ENCODE measurements at regions not wholly inside any gene's neighbourhood (a gene's known extent, or its start where the extent isn't known, plus 50 kb on each side); places are given as distances from the start of the nearest gene placed in this dataset.
"Not testable (repeated sequence)": the region's sequence is repeated elsewhere in the genome, so short reads cannot be mapped to it uniquely, and the experiment has no call there.

DNA sequence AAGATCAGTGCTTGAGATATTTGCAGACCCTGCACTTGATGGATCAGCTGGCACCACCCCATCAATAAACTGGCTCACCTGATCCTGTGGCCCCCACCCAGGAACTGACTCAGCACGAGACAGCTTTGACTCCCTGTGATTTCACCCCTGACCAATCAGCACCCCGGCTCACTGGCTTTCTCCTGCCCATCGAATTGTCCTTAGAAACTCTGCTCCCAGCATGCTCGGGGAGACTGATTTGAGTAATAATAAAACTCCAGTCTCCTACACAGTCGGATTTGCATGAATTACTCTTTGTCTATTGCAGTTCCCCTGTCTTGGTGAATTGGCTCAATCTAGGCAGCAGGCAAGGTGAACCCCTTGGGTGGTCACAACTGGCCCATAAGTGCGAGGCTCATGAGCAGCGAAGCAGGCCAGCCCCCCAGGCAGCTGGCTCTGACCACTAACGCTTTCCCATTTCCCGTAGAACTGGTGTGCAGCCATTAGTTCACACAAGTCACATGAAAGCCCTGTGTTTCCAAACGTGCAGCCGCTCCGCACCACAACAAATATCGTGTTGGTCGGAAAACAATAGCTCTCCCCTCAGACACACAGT lies 79.6 kb downstream of the RSPH3 start:
- no peak for DNase-seq (ENCODE audit: low spot score)

- DNase-seq (ENCODE audit: low spot score), result no peak
Measured at GRCh38 chr6:158919865-158920264, 80.1 kb downstream of the RSPH3 start.

GRCh38 chr6:158916617-158917016 lies 83.4 kb downstream of the RSPH3 start:
- no peak for DNase-seq (ENCODE audit: low spot score)

GRCh38 chr6:158914923-158915322 lies 85.1 kb downstream of the RSPH3 start:
- DNase-seq (ENCODE audit: low spot score), result no peak

DNA sequence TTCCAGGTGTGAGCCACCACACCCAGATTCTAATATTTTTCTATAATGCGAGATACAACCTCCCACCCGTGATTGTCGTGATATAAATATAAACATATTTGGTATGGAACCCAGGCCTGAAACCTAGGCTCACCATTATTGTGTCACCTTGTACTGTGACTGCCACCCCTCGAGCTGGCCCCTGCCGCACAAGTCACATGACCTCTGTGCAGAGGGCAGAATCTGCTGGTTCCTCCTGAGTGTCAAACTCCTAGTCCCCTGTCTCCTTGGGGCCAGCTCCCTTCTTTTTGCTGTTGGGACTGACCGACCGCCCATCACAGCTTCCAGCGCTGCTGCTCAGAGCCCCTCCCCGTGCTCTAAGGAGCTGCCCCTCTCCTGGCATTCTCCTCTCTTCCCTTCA lies 86.4 kb downstream of the RSPH3 start:
- no peak for DNase-seq (ENCODE audit: low spot score)

DNA sequence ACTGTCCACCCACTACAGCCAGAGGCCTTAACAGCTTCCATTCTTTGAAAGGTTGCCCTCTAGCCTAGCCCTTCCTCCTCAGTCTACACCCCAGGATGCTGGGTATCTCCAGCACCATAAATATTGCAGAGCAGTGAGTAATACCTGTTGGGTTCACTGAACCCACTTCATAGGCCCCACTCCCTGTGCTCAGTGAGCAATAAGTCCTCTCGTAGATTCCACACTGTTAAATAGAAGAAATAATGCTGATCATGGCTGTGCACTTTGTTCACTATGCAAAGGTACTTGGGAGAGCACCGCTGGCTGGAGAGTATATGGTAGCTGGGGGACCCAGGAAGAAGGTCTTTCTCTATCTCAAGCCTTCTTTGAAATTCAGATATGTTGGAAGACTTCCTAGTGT lies 87.3 kb downstream of the RSPH3 start:
- no peak for DNase-seq (ENCODE audit: low spot score)

- DNase-seq (ENCODE audit: low spot score), result no peak
Measured at GRCh38 chr6:158911746-158912480, 88.1 kb downstream of the RSPH3 start.

- DNase-seq (ENCODE audit: low spot score), result no peak
Measured at GRCh38 chr6:158910484-158911440, 89.2 kb downstream of the RSPH3 start.

GRCh38 chr6:158909938-158910337 lies 90.1 kb downstream of the RSPH3 start:
- DNase-seq (ENCODE audit: low spot score), result no peak

GRCh38 chr6:158908606-158909005 lies 89.4 kb upstream of the EZR start:
- no peak for DNase-seq (ENCODE audit: low spot score)

DNA sequence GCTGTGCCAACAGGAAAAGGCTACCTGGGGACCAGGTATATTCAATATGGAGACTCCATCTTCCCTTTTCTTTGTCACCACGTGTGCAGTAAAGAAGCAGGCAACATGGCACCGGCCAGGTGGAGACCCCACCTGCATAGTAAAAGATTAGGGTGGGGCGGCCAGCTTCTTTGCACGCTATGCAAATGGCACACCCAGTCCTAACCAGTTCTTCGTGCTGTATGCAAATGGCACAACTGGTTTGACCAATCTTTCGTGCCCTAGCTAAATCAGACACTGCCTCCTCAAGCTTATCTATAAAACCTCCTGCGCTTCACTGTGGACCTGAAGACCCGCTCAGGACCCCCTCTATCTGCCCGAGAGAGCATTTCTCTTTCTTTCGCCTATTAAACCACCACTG lies 88.8 kb upstream of the EZR start:
- DNase-seq (ENCODE audit: low spot score), result no peak

GRCh38 chr6:158906926-158907325 lies 87.8 kb upstream of the EZR start:
- no peak for DNase-seq (ENCODE audit: low spot score)

GRCh38 chr6:158905277-158905676 lies 86.1 kb upstream of the EZR start:
- DNase-seq (ENCODE audit: low spot score), result no peak

GRCh38 chr6:158903801-158904200 lies 84.6 kb upstream of the EZR start:
- DNase-seq (ENCODE audit: low spot score), result no peak

DNA sequence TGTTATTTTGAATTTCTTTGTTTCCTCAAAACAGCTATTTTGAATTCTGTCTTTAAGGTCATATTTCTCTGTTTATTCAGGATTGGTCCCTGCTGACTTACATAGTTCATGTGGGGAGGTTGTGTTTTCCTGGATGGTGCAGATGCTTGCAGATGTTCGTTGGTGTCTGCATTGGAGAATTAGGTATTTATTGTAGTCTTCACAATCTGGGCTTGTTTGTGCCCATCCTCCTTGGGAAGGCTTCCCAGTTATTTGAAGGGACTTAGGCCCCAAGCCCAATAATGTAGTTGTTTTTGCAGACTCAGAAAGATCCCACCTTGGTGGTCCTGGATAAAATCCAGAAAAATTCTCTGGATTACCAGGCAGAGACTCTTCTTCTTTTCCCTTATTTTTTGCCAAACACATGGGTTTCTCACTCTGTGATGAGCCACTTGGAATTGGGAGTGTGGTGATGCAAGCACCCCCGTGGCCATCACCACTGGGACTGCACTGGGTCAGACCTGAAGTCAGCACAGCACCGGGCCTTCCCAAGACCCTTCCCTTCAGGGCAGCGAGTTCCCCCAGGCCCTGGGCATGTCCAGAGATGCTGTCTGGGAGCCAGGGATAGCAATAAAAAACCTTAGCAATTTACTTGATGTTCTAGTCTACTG lies 81.6 kb upstream of the EZR start:
- DNase-seq (ENCODE audit: low spot score), result no peak

DNA sequence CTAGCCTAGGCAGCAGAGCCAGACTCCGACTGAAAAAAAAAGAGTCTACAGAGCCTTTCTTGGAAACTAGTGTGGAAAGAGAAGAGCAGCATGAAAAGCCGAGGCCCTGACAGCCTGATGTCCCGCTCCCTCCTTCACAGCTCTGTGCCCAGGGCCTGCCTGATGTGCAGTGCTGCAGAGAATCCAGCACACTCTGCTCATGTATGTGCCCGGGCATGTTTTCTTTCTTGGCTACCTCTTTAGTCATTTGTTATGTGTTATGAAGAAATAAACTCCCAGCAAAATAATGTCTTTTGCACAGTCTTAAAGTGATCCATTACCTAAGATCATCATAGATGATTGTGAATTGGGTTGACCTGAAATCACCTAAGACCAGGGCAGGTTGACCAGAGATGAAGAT lies 78.1 kb upstream of the EZR start:
- DNase-seq (ENCODE audit: low spot score), result no peak

- no peak for DNase-seq (ENCODE audit: low spot score)
Measured at GRCh38 chr6:158895661-158896060, 76.5 kb upstream of the EZR start.

GRCh38 chr6:158894193-158894592 lies 75.0 kb upstream of the EZR start:
- DNase-seq (ENCODE audit: low spot score), result no peak

DNA sequence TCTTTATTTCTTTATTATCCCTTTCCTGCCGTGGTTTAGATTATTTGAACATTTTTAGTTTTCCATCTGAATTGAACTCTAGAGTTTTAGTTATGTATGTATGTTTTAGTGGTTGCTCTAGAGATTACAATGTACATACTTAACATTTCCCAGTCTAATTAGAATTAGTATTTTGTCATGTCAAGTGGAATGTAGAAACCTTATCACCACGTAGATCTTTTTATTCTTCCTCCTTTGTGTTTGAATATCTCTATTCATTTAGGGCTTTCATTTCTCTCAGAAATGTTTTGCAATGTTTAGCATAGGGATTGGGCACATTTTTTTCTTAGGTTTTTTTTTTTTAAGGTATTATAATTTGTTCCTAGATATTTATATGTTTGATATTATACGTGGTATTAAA lies 73.1 kb upstream of the EZR start:
- no peak for DNase-seq (ENCODE audit: low spot score)

GRCh38 chr6:158891560-158891959 lies 72.4 kb upstream of the EZR start:
- DNase-seq (ENCODE audit: low spot score), result not testable (repeated sequence)

DNA sequence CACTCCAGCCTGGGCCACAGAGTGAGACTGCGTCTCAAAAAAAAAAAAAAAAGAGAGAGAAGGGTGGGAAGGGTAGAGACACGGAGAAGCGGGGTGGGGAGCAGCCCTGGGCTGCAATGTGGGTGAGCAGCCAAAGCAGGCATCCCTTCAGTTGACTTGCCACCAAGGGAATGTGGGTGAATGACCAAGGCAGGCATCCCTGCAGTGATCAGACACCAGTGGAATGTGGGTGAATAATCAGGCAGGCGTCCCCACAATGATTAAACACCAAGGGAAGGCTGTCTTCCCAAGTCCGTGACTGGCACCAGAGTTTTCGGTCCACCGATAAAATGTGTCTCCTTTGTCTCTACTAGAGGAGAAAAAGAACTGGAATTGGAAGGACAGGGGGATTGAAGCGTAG lies 69.0 kb upstream of the EZR start:
- DNase-seq (ENCODE audit: low spot score), result not testable (repeated sequence)

DNA sequence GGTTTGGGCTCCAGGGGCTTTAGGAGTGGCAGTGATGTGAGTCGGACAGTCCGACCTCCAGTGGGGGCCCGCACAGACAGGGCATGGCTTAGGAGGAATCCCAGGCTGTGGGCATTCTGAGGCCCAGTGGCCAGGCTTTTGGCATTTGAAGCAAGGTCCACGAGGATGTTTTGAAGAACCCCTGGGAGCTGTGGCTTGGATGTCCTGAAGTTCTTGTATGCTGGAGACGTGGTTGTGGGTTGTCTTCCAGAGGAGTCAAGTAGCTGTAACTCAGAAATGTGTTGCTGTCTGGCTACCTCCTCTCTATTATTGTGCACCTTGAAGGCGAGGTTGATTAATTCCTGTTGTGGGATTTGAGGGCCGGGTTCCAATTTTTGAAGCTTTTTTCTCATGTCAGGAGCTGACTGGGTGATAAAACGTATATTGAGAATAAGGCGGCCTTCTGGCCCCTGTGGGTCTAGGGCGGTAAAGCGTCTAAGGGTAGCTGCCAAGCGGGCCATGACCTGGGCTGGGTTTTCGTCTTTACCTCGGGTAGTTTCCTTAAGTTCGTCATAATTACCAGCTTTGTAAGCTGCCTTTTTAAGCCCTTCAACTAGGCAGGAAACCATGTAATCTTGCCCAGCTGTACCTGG lies 67.3 kb upstream of the EZR start:
- DNase-seq (ENCODE audit: low spot score), result not testable (repeated sequence)
